PFSK-1 (cell line): ENCODE measurements at regions not wholly inside any gene's neighbourhood (a gene's known extent, or its start where the extent isn't known, plus 50 kb on each side); places are given as distances from the start of the nearest gene placed in this dataset.
A peak's percentile ranks its signal among the peaks of the same experiment; 100 is the strongest.

ENCODE experiments used
- FOXP2 ChIP-seq: optimal IDR thresholded peaks from 2 replicates; pipeline ENCODE3; 2011; ENCODE audit warnings: borderline replicate concordance, control low read depth, inconsistent platforms; ENCODE audit not compliant: insufficient read depth; ENCODE audit errors: extremely low read length, extremely low read depth
- POLR2AphosphoS5 ChIP-seq: IDR thresholded peaks from 2 replicates; pipeline ENCODE4 v1.6.1; 2012; ENCODE audit warnings: low read depth, mild to moderate bottlenecking, control low read depth, low read length, moderate library complexity
- REST ChIP-seq, 2 experiments: IDR thresholded peaks; 2 replicates each; pipeline versions ENCODE4 v1.6.1 to v1.8.0; 2011 to 2012; ENCODE audit warnings: low read depth in 2 of 2, low read length in 2 of 2, control low read depth in 1 of 2, inconsistent platforms in 1 of 2, mild to moderate bottlenecking in 1 of 2, moderate library complexity in 1 of 2; ENCODE audit not compliant: insufficient read depth in 1 of 2
- SIN3A ChIP-seq: IDR thresholded peaks from 2 replicates; pipeline ENCODE4 v1.6.1; 2012; ENCODE audit warnings: mild to moderate bottlenecking, low read length, moderate library complexity, borderline replicate concordance; ENCODE audit not compliant: insufficient read depth
- TAF1 ChIP-seq: IDR thresholded peaks from 2 replicates; pipeline ENCODE4 v1.6.1; 2012; ENCODE audit warnings: low read length, control low read depth, borderline replicate concordance; ENCODE audit not compliant: insufficient read depth

- TF ChIP-seq TAF1 (0 out of 2 replicates have a peak, but pooled peaks have one; percentile 19), REST (IDR thresholded peaks at IDR 0.05; ENCODE audit: insufficient read depth in 1 of 2, low read depth in 2 of 2, low read length in 2 of 2) (no peak)
These were observed 92.8 kb downstream of the CCDC71L start for GRCh38 chr7:106568002-106568679.

- TF ChIP-seq POLR2AphosphoS5: no peak
- TF ChIP-seq REST (IDR thresholded peaks at IDR 0.05; ENCODE audit: insufficient read depth in 1 of 2, low read depth in 2 of 2, low read length in 2 of 2): peak in 1 of 2 experiments; percentile 78; a peak in 2 of 4 replicates
These were observed 94.3 kb downstream of the CCDC71L start for GRCh38 chr7:106566672-106567071.

- TF ChIP-seq REST (IDR thresholded peaks at IDR 0.05; ENCODE audit: insufficient read depth in 1 of 2, low read depth in 2 of 2, low read length in 2 of 2) (no peak), SIN3A (no peak), POLR2AphosphoS5 (no peak), TAF1 (no peak), FOXP2 (no peak)
These were observed 94.8 kb downstream of the CCDC71L start for GRCh38 chr7:106566196-106566595.

GRCh38 chr7:106565428-106565827 is 95.5 kb downstream of the CCDC71L start:
- no peak for TF ChIP-seq SIN3A
- no peak for TF ChIP-seq REST (IDR thresholded peaks at IDR 0.05; ENCODE audit: insufficient read depth in 1 of 2, low read depth in 2 of 2, low read length in 2 of 2)
- no peak for TF ChIP-seq FOXP2
- no peak for TF ChIP-seq TAF1
- no peak for TF ChIP-seq POLR2AphosphoS5

- TF ChIP-seq REST (IDR thresholded peaks at IDR 0.05; ENCODE audit: insufficient read depth in 1 of 2, low read depth in 2 of 2, low read length in 2 of 2) (no peak), SIN3A (no peak), FOXP2 (no peak), POLR2AphosphoS5 (no peak), TAF1 (no peak)
These were observed 97.3 kb downstream of the CCDC71L start for GRCh38 chr7:106563466-106564150.
